GM23338 (cell line): ENCODE measurements at regions not wholly inside any gene's neighbourhood (a gene's known extent, or its start where the extent isn't known, plus 50 kb on each side); places are given as distances from the start of the nearest gene placed in this dataset.

Experiments
- ATAC-seq: fragments of 200-7000 bp; cut with Tn5 transposase; 3 replicates; pipeline ENCODE4 v1.9.1; 2020
- DNase-seq: peaks from one replicate; pipeline ENCODE4 v3.0.0-alpha.2; 2015; ENCODE audit warnings: low spot score
- H2AFZ ChIP-seq: fragments of 200-600 bp; sonication (generic); 2 replicates; pipeline ENCODE4 v1.8.0; 2016; ENCODE audit warnings: antibody characterized with exemption, mild to moderate bottlenecking, moderate library complexity
- H3F3A ChIP-seq: fragments of 200-600 bp; sonication (generic); replicated peaks from 2 replicates; pipeline ENCODE4 v1.8.0; 2017; ENCODE audit warnings: antibody characterized with exemption, mixed run types, low read depth
- H3K27ac ChIP-seq: fragments of 200-600 bp; sonication (generic); 2 replicates; pipeline ENCODE4 v1.6.1; 2016; ENCODE audit warnings: low read depth
- H3K27me3 ChIP-seq: fragments of 200-600 bp; sonication (generic); 2 replicates; pipeline ENCODE4 v1.8.0; 2016; ENCODE audit warnings: mild to moderate bottlenecking, mixed run types, moderate library complexity; ENCODE audit not compliant: insufficient read depth
- H3K36me3 ChIP-seq: fragments of 200-600 bp; sonication (generic); 2 replicates; pipeline ENCODE4 v1.8.0; 2016; ENCODE audit warnings: mild to moderate bottlenecking; ENCODE audit not compliant: insufficient read depth
- H3K4me1 ChIP-seq: fragments of 200-600 bp; sonication (generic); 2 replicates; pipeline ENCODE4 v1.8.0; 2016; ENCODE audit warnings: mild to moderate bottlenecking, moderate library complexity; ENCODE audit not compliant: insufficient read depth
- H3K4me2 ChIP-seq: fragments of 200-600 bp; sonication (generic); 2 replicates; pipeline ENCODE4 v1.7.1; 2017; ENCODE audit warnings: mixed run types
- H3K4me3 ChIP-seq: fragments of 200-600 bp; sonication (generic); 2 replicates; pipeline ENCODE4 v1.6.1; 2016; ENCODE audit warnings: mixed run types
- H3K79me2 ChIP-seq: fragments of 200-600 bp; sonication (generic); replicated peaks from 2 replicates; pipeline ENCODE4 v1.8.0; 2017; ENCODE audit warnings: mild to moderate bottlenecking; ENCODE audit not compliant: insufficient read depth
- H3K9me2 ChIP-seq: fragments of 200-600 bp; sonication (generic); 2 replicates; pipeline ENCODE4 v1.8.0; 2017; ENCODE audit not compliant: insufficient read depth
- H4K20me1 ChIP-seq: fragments of 200-600 bp; sonication (generic); replicated peaks from 2 replicates; pipeline ENCODE4 v1.8.0; 2017; ENCODE audit warnings: mild to moderate bottlenecking; ENCODE audit not compliant: insufficient read depth
- H3K27ac Mint-ChIP-seq: 2 replicates; pipeline ENCODE4 v1.8.0; 2020; ENCODE audit warnings: inconsistent platforms, mild to moderate bottlenecking, moderate library complexity, mixed read lengths
- H3K27me3 Mint-ChIP-seq: 3 replicates; pipeline ENCODE4 v1.8.0; 2022; ENCODE audit warnings: low read depth, mild to moderate bottlenecking, moderate library complexity, mixed read lengths, inconsistent platforms; ENCODE audit not compliant: insufficient read depth, poor library complexity
- H3K36me3 Mint-ChIP-seq: 3 replicates; pipeline ENCODE4 v1.8.0; 2021; ENCODE audit warnings: low read depth, mild to moderate bottlenecking, inconsistent platforms, moderate library complexity, mixed read lengths
- H3K4me1 Mint-ChIP-seq: 3 replicates; pipeline ENCODE4 v1.8.0; 2020; ENCODE audit warnings: mild to moderate bottlenecking, inconsistent platforms, mixed read lengths
- H3K4me3 Mint-ChIP-seq: 3 replicates; pipeline ENCODE4 v1.8.0; 2021; ENCODE audit warnings: moderate library complexity, mild to moderate bottlenecking, inconsistent platforms, mixed read lengths
- H3K9me3 Mint-ChIP-seq: 3 replicates; pipeline ENCODE4 v1.8.0; 2020; ENCODE audit warnings: moderate library complexity, mild to moderate bottlenecking, inconsistent platforms, mixed read lengths
- CREB1 ChIP-seq: fragments of 250-450 bp; sonication (Bioruptor Pico); IDR thresholded peaks from 2 replicates; pipeline ENCODE4 v1.5.0; 2020; ENCODE audit warnings: low read depth, mild to moderate bottlenecking, moderate library complexity
- CTCF ChIP-seq, 2 experiments: fragments of 200-600 bp in 1 of 2; sonication (generic) in 1 of 2; conservative IDR thresholded peaks; 2 replicates each; pipeline versions ENCODE4 v1.5.1 to v1.6.1; 2016 to 2017; ENCODE audit warnings: antibody characterized with exemption in 2 of 2, low read depth in 2 of 2, mild to moderate bottlenecking in 2 of 2, moderate library complexity in 1 of 2
- ETS1 ChIP-seq: IDR thresholded peaks from 2 replicates; pipeline ENCODE4 v1.6.1; 2016; ENCODE audit warnings: antibody characterized with exemption
- EZH2 ChIP-seq: fragments of 200-600 bp; sonication (generic); IDR thresholded peaks from one replicate; pipeline ENCODE4 v1.8.0; 2017; ENCODE audit warnings: antibody characterized with exemption, mild to moderate bottlenecking, low read depth; ENCODE audit not compliant: unreplicated experiment
- EZH2phosphoT487 ChIP-seq: fragments of 200-600 bp; sonication (generic); IDR thresholded peaks from one replicate; pipeline ENCODE4 v1.8.1; 2018; ENCODE audit warnings: antibody characterized with exemption; ENCODE audit not compliant: unreplicated experiment
- JUNB ChIP-seq: IDR thresholded peaks from one replicate; pipeline ENCODE4 v1.6.1; 2016; ENCODE audit warnings: antibody characterized with exemption; ENCODE audit not compliant: unreplicated experiment
- NANOG ChIP-seq: IDR thresholded peaks from 2 replicates; pipeline ENCODE4 v1.6.1; 2016; ENCODE audit warnings: antibody characterized with exemption, borderline replicate concordance
- POLR2AphosphoS5 ChIP-seq: IDR thresholded peaks from 2 replicates; pipeline ENCODE4 v1.6.1; 2016; ENCODE audit warnings: antibody characterized with exemption, low read depth
- REST ChIP-seq: IDR thresholded peaks from one replicate; pipeline ENCODE4 v1.6.1; 2018; ENCODE audit warnings: antibody characterized with exemption; ENCODE audit not compliant: unreplicated experiment
- STAT1 ChIP-seq: IDR thresholded peaks from one replicate; pipeline ENCODE4 v1.6.1; 2016; ENCODE audit warnings: antibody characterized with exemption; ENCODE audit not compliant: unreplicated experiment
- ZNF114 ChIP-seq: fragments of 250-450 bp; sonication (Bioruptor Pico); IDR thresholded peaks from 2 replicates; pipeline ENCODE4 v1.5.0; 2020; ENCODE audit warnings: mild to moderate bottlenecking, moderate library complexity
- ZNF331 ChIP-seq: fragments of 250-450 bp; sonication (Bioruptor Pico); IDR thresholded peaks from 2 replicates; pipeline ENCODE4 v1.5.0; 2020; ENCODE audit warnings: low read depth, mild to moderate bottlenecking, moderate library complexity
- ZNF462 ChIP-seq: fragments of 250-450 bp; sonication (Bioruptor Pico); IDR thresholded peaks from 2 replicates; pipeline ENCODE4 v1.5.0; 2020; ENCODE audit warnings: mild to moderate bottlenecking, moderate library complexity

GRCh38 chr10:129058664-129059155 lies 408.3 kb upstream of the MGMT start:
- DNase-seq (no peak), ATAC-seq (no peak)
- H3K4me3 ChIP-seq: no peak overlapping the region
- Mint-ChIP-seq H3K4me3 (no peak overlapping the region), H3K36me3 (no peaks in the 10 kb centered on the region), H3K27me3 (peaks cover 8% of the 10 kb centered on the region), H3K27ac (no peak overlapping the region), H3K4me1 (peaks cover 18% of the 10 kb centered on the region), H3K9me3 (no peaks in the 10 kb centered on the region)
- H4K20me1 ChIP-seq: no peaks in the 10 kb centered on the region
- no peaks in the 10 kb centered on the region for H3F3A ChIP-seq
- H3K4me2 ChIP-seq: no peak overlapping the region
- no peak overlapping the region for H3K27ac ChIP-seq
- no peaks in the 10 kb centered on the region for H3K9me2 ChIP-seq
- TF ChIP-seq CTCF (conservative IDR thresholded peaks at IDR 0.05; ENCODE audit: low read depth in 2 of 2) (no peak), ZNF114 (CRISPR knock-in tag) (no peak), ETS1 (no peak), REST (no peak), ZNF462 (CRISPR knock-in tag) (no peak), CREB1 (CRISPR knock-in tag) (no peak), EZH2phosphoT487 (no peak), ZNF331 (CRISPR knock-in tag) (no peak), STAT1 (no peak), EZH2 (no peak), JUNB (no peak), NANOG (no peak), POLR2AphosphoS5 (no peak)
- no peaks in the 10 kb centered on the region for H3K36me3 ChIP-seq
- H3K4me1 ChIP-seq: peaks cover 15% of the 10 kb centered on the region
- no peaks in the 10 kb centered on the region for H3K27me3 ChIP-seq
- H3K79me2 ChIP-seq: no peaks in the 10 kb centered on the region
- H2AFZ ChIP-seq: no peak overlapping the region
